Upper lobe of right lung (tissue), 1 donor: ENCODE measurements at regions not wholly inside any gene's neighbourhood (a gene's known extent, or its start where the extent isn't known, plus 50 kb on each side); places are given as distances from the start of the nearest gene placed in this dataset.

Experiments
- ATAC-seq: fragments of 200-7000 bp; cut with Tn5 transposase; one replicate; pipeline ENCODE4 v1.9.1; 2020; ENCODE audit warnings: mild to moderate bottlenecking, moderate library complexity
- DNase-seq: peaks from one replicate; pipeline ENCODE4 v3.0.0-alpha.2; 2020
- H3K27ac ChIP-seq: fragments of 200-600 bp; one replicate; pipeline ENCODE4 v1.8.0; 2022
- H3K27me3 ChIP-seq: fragments of 200-600 bp; one replicate; pipeline ENCODE4 v1.8.0; 2022; ENCODE audit warnings: mild to moderate bottlenecking
- H3K36me3 ChIP-seq: fragments of 200-600 bp; one replicate; pipeline ENCODE4 v1.8.0; 2022
- H3K4me1 ChIP-seq: fragments of 200-600 bp; one replicate; pipeline ENCODE4 v1.8.0; 2022
- H3K4me3 ChIP-seq: fragments of 200-600 bp; one replicate; pipeline ENCODE4 v1.8.0; 2022; ENCODE audit warnings: mild to moderate bottlenecking
- H3K9me3 ChIP-seq: fragments of 200-600 bp; one replicate; pipeline ENCODE4 v1.8.0; 2022
- CTCF ChIP-seq: fragments of 200-600 bp; IDR thresholded peaks from one replicate; pipeline ENCODE4 v1.8.0; 2022; ENCODE audit warnings: antibody characterized with exemption
- intact Hi-C: fragments of 100-400 bp; cut with DNase I; formaldehyde crosslinking; loops from one replicate; pipeline ENCODE4 v1.11.0; 2022
- donor health status: DM: no; HTN: yes; CAD: no; lungs with severe emphysema.

GRCh38 chr4:162221148-162221547, 57.3 kb upstream of the FSTL5 start:
- intact Hi-C loops = no loop called here
- no peaks in the 10 kb centered on the region for H3K36me3 ChIP-seq

More at GRCh38 chr4:162221148-162221547, 57.3 kb upstream of the FSTL5 start:
- no peaks in the 10 kb centered on the region for H3K9me3 ChIP-seq
- H3K4me1 ChIP-seq = no peaks in the 10 kb centered on the region
- ATAC-seq (no peak), DNase-seq (no peak)
- H3K4me3 ChIP-seq = no peak overlapping the region
- H3K27me3 ChIP-seq = no peaks in the 10 kb centered on the region
- no peak for TF ChIP-seq CTCF
- H3K27ac ChIP-seq = no peak overlapping the region
